ENCODE measurements at regions not wholly inside any gene's neighbourhood (a gene's known extent, or its start where the extent isn't known, plus 50 kb on each side); places are given as distances from the start of the nearest gene placed in this dataset.

- TF ChIP-seq RBM14 (IDR thresholded peaks at IDR 0.05; ENCODE audit: borderline replicate concordance, insufficient read depth, low read depth, low read length): no peak
- TF ChIP-seq CXXC5 (CRISPR knock-in tag; IDR thresholded peaks at IDR 0.05): no peak
- no peak for TF ChIP-seq SRSF9 (IDR thresholded peaks at IDR 0.05; ENCODE audit: borderline replicate concordance, low read depth, low read length)
- TF ChIP-seq NCOA1 (IDR thresholded peaks at IDR 0.05; ENCODE audit: low read depth): no peak
- no peak for TF ChIP-seq HINFP (tag; conservative IDR thresholded peaks at IDR 0.05; ENCODE audit: low read depth)
- TF ChIP-seq SPI1 (IDR thresholded peaks at IDR 0.05; ENCODE audit: borderline replicate concordance, low read depth, low read length): no peak
- TF ChIP-seq TFAM (CRISPR knock-in tag; conservative IDR thresholded peaks at IDR 0.05): no peak
- TF ChIP-seq KLF13 (tag; IDR thresholded peaks at IDR 0.05; ENCODE audit: borderline replicate concordance, low read depth): no peak
Measured at GRCh38 chr17:31731118-31731517, 127.9 kb downstream of the COPRS start (continued).

- DNase-seq (ENCODE audit: extremely low read depth in 1 of 4, low spot score in 3 of 4) (no peak), ATAC-seq (no peak), FAIRE-seq (no peak)
- POLR2A ChIA-PET: no interaction called here
- no peaks in the 10 kb centered on the region for H3K9me3 ChIP-seq (replicated peaks; ENCODE audit: control insufficient read depth, insufficient read depth, low read depth, low read length)
- H3K4me3 ChIP-seq: no peak overlapping the region
- no peak overlapping the region for H2AFZ ChIP-seq (ENCODE audit: low read depth, low read length)
- H3K27me3 ChIP-seq (ENCODE audit: control insufficient read depth in 2 of 2, insufficient read depth in 2 of 2, low read length in 2 of 2): peaks cover 7 to 33% of the 10 kb centered on the region in 2 experiments; a peak in 3 of 5 replicates
- in situ Hi-C loops (cut with MboI): no loop called here
- CTCF ChIA-PET (ENCODE audit: low intra/inter-chr PET ratio): no interaction called here
- no peak overlapping the region for H3K9ac ChIP-seq (ENCODE audit: insufficient read depth in 1 of 2, low read depth in 2 of 2, low read length in 2 of 2)
- BruUV-seq (replicated peaks): no TSS peak
- no peaks in the 10 kb centered on the region for H4K20me1 ChIP-seq (replicated peaks; ENCODE audit: control insufficient read depth, insufficient read depth, low read length)
- intact Hi-C loops (cut with micrococcal nuclease): no loop called here
- no peak overlapping the region for H3K27ac ChIP-seq (ENCODE audit: extremely low read depth, low read depth, low read length)
- no peaks in the 10 kb centered on the region for H3K36me3 ChIP-seq (ENCODE audit: control insufficient read depth, insufficient read depth, low read length)
- no peak overlapping the region for H3K4me2 ChIP-seq (ENCODE audit: insufficient read depth, low read length)
- 17% methylated on average over 4 of the region's 4 CpGs for WGBS (ENCODE audit: insufficient coverage, low coverage, missing lambda C conversion rate)
- H3K79me2 ChIP-seq (ENCODE audit: control insufficient read depth, insufficient read depth, low read length): no peaks in the 10 kb centered on the region
- H3K4me1 ChIP-seq (replicated peaks in 1 of 2; ENCODE audit: control insufficient read depth in 2 of 2, insufficient read depth in 2 of 2, low read length in 2 of 2): no peaks in the 10 kb centered on the region; a peak in 2 of 5 replicates
- H3K9me1 ChIP-seq (ENCODE audit: control insufficient read depth, insufficient read depth, low read length): no peaks in the 10 kb centered on the region
- TF ChIP-seq GATAD2A (IDR thresholded peaks at IDR 0.05) (no peak), SFPQ (IDR thresholded peaks at IDR 0.05; ENCODE audit: low read depth, low read length) (no peak), TAF9B (IDR thresholded peaks at IDR 0.05; ENCODE audit: partially characterized antibody) (no peak), IRF1 (CRISPR knock-in tag; IDR thresholded peaks at IDR 0.05; ENCODE audit: borderline replicate concordance) (no peak), POU5F1 (IDR thresholded peaks at IDR 0.05; ENCODE audit: borderline replicate concordance, low read depth, low read length, partially characterized antibody) (no peak), NR4A1 (CRISPR knock-in tag; IDR thresholded peaks at IDR 0.05) (no peak), NR4A1 (tag; IDR thresholded peaks at IDR 0.05) (no peak)
- TF ChIP-seq, protein P1, sequence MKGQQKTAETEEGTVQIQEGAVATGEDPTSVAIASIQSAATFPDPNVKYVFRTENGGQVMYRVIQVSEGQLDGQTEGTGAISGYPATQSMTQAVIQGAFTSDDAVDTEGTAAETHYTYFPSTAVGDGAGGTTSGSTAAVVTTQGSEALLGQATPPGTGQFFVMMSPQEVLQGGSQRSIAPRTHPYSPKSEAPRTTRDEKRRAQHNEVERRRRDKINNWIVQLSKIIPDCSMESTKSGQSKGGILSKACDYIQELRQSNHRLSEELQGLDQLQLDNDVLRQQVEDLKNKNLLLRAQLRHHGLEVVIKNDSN (CRISPR knock-in tag; IDR thresholded peaks at IDR 0.05): no peak
Measured at GRCh38 chr17:31726980-31727427, 132.0 kb downstream of the COPRS start.
